HepG2 (cell line): ENCODE measurements at regions not wholly inside any gene's neighbourhood (a gene's known extent, or its start where the extent isn't known, plus 50 kb on each side); places are given as distances from the start of the nearest gene placed in this dataset.

Source experiments
- ATAC-seq: fragments of 200-7000 bp; cut with Tn5 transposase; 3 replicates; pipeline ENCODE4 v1.9.1; 2020; ENCODE audit warnings: mild to moderate bottlenecking, moderate library complexity
- BruUV-seq: library from RNA; stranded (reverse); fragments of 400-500 nt; replicated peaks from 2 replicates; lab custom pipeline; 2021; lab: Mats Ljungman, UMichigan
- CTCF ChIA-PET: fragments of 300-600 bp; formaldehyde crosslinking; extraction: SDS; loops from one replicate; lab custom pipeline; 2021; ENCODE audit warnings: low total read pairs, inconsistent platforms, low intra/inter-chr PET ratio; lab: Yijun Ruan, JAX
- POLR2A ChIA-PET: fragments of 350-600 bp; sonication (Branson Sonifier 250); formaldehyde crosslinking; loops from one replicate; lab custom pipeline; 2020; ENCODE audit warnings: antibody characterized with exemption, inconsistent platforms; lab: Yijun Ruan, JAX
- DNase-seq: peaks from one replicate; pipeline ENCODE4 v3.0.0-alpha.2; 2015; ENCODE audit warnings: low spot score
- FAIRE-seq: peaks from 3 replicates; lab custom pipeline; 2011; peaks lifted over from hg19 to GRCh38; lab: Jason Lieb, UNC
- H2AFZ ChIP-seq: one replicate; pipeline ENCODE4 v1.6.1; 2011; ENCODE audit warnings: low read length, inconsistent platforms
- H3K27ac ChIP-seq: fragments of 300-600 bp; 3 replicates; pipeline ENCODE4 v1.8.0; 2011; ENCODE audit warnings: mixed run types, mild to moderate bottlenecking, mixed read lengths, low read length, inconsistent platforms; ENCODE audit not compliant: insufficient read depth; ENCODE audit errors: extremely low read length
- H3K27me3 ChIP-seq, 2 experiments: fragments of 200-600 bp in 1 of 2; 2 replicates in 1 of 2; 3 replicates in 1 of 2; pipeline versions ENCODE4 v1.6.0 to v1.8.0; 2011; ENCODE audit warnings: low read length in 2 of 2, mild to moderate bottlenecking in 2 of 2, moderate library complexity in 2 of 2, inconsistent platforms in 1 of 2; ENCODE audit not compliant: insufficient read depth in 2 of 2, control insufficient read depth in 1 of 2
- H3K36me3 ChIP-seq, 2 experiments: fragments of 200-600 bp in 1 of 2; replicated peaks in 1 of 2; 2 replicates in 1 of 2; 3 replicates in 1 of 2; pipeline versions ENCODE4 v1.5.1 to v1.8.0; 2011; ENCODE audit warnings: low read length in 2 of 2, inconsistent platforms in 1 of 2; ENCODE audit not compliant: insufficient read depth in 2 of 2, control insufficient read depth in 1 of 2
- H3K4me1 ChIP-seq: 2 replicates; pipeline ENCODE4 v1.5.1; 2012; ENCODE audit warnings: low read length, inconsistent platforms; ENCODE audit not compliant: insufficient read depth
- H3K4me2 ChIP-seq: 2 replicates; pipeline ENCODE4 v1.6.0; 2011; ENCODE audit warnings: low read depth, low read length, inconsistent platforms
- H3K4me3 ChIP-seq, 3 experiments: fragments of 200-600 bp in 1 of 3; sonication (generic), shearing (Covaris generic) in 1 of 3; replicated peaks in 1 of 3; 2 replicates each; pipeline ENCODE4 v1.5.1; 2011 to 2016; ENCODE audit warnings: low read length in 3 of 3, inconsistent platforms in 2 of 3, low read depth in 2 of 3, mild to moderate bottlenecking in 2 of 3, control low read depth in 1 of 3, mixed read lengths in 1 of 3; ENCODE audit not compliant: insufficient read depth in 1 of 3
- H3K79me2 ChIP-seq: one replicate; pipeline ENCODE4 v1.6.1; 2011; ENCODE audit warnings: low read length, inconsistent platforms; ENCODE audit not compliant: insufficient read depth
- H3K9ac ChIP-seq: 2 replicates; pipeline ENCODE4 v1.6.0; 2011; ENCODE audit warnings: mild to moderate bottlenecking, low read depth, low read length, inconsistent platforms; ENCODE audit not compliant: insufficient read depth
- H3K9me3 ChIP-seq: 2 replicates; pipeline ENCODE4 v1.5.1; 2012; ENCODE audit warnings: mild to moderate bottlenecking, low read length
- H4K20me1 ChIP-seq: 2 replicates; pipeline ENCODE4 v1.6.0; 2011; ENCODE audit warnings: inconsistent platforms, mild to moderate bottlenecking, low read length, moderate library complexity; ENCODE audit not compliant: insufficient read depth
- CC2D1A ChIP-seq: sonication (generic); formaldehyde crosslinking; IDR thresholded peaks from 2 replicates; pipeline ENCODE4 v1.8.1; 2023; ENCODE audit warnings: mild to moderate bottlenecking, missing genetic modification reagents
- DPF2 ChIP-seq: sonication (generic); formaldehyde crosslinking; IDR thresholded peaks from 2 replicates; pipeline ENCODE4 v1.4.0; 2020; ENCODE audit warnings: mild to moderate bottlenecking, low read depth, missing genetic modification reagents, borderline replicate concordance
- LCORL ChIP-seq, 2 experiments: fragments of 450-650 bp in 1 of 2; sonication (generic) in 1 of 2; formaldehyde crosslinking in 1 of 2; IDR thresholded peaks; 2 replicates each; pipeline versions ENCODE4 v1.5.0 to v1.6.1; 2017 to 2020; ENCODE audit warnings: antibody characterized with exemption in 1 of 2, missing genetic modification reagents in 1 of 2
- MAFF ChIP-seq: IDR thresholded peaks from 2 replicates; pipeline ENCODE4 v1.6.1; 2011; ENCODE audit warnings: low read depth, low read length, improper control_type of control experiment
- MAFK ChIP-seq, 2 experiments: IDR thresholded peaks in 1 of 2; conservative IDR thresholded peaks in 1 of 2; 2 replicates each; pipeline ENCODE4 v1.6.1; 2011; ENCODE audit warnings: improper control_type of control experiment in 2 of 2, low read length in 2 of 2
- NFKB2 ChIP-seq: sonication (generic); formaldehyde crosslinking; IDR thresholded peaks from 2 replicates; pipeline ENCODE4 v1.4.0; 2020; ENCODE audit warnings: missing genetic modification reagents, borderline replicate concordance
- RORA ChIP-seq: sonication (generic); formaldehyde crosslinking; IDR thresholded peaks from 2 replicates; pipeline ENCODE4 v1.5.0; 2020; ENCODE audit warnings: mild to moderate bottlenecking, missing genetic modification reagents, moderate library complexity
- SMARCE1 ChIP-seq: fragments of 450-650 bp; IDR thresholded peaks from 2 replicates; pipeline ENCODE4 v1.6.1; 2017; ENCODE audit warnings: borderline replicate concordance
- TBX3 ChIP-seq: fragments of 450-650 bp; IDR thresholded peaks from 2 replicates; pipeline ENCODE4 v1.6.1; 2017; ENCODE audit warnings: antibody characterized with exemption, mild to moderate bottlenecking, inconsistent platforms, borderline replicate concordance
- ZNF780A ChIP-seq: sonication (generic); formaldehyde crosslinking; IDR thresholded peaks from 2 replicates; pipeline ENCODE4 v1.8.0; 2022; ENCODE audit warnings: mild to moderate bottlenecking, missing genetic modification reagents, moderate library complexity
- ZSCAN29 ChIP-seq: sonication (generic); formaldehyde crosslinking; conservative IDR thresholded peaks from 2 replicates; pipeline ENCODE4 v1.4.0; 2020; ENCODE audit warnings: mild to moderate bottlenecking, missing genetic modification reagents
- WGBS: methylation state at CpG from one replicate; pipeline ENCODE4 v1.1.6; 2017; ENCODE audit warnings: low lambda C conversion rate; 5-methylcytosine and 5-hydroxymethylcytosine counted together
- in situ Hi-C: cut with HindIII; loops from 2 replicates; pipeline ENCODE4 v1.10.0; 2017; ENCODE audit warnings: low pct_unique_long_range_greater_than_20kb; ENCODE audit not compliant: extremely low pct_ligation_motif_present
- intact Hi-C: fragments of 100-400 bp; cut with micrococcal nuclease; formaldehyde crosslinking; loops from one replicate; pipeline ENCODE4 v1.10.0; 2022; ENCODE audit not compliant: unreplicated experiment

- no TSS peak for BruUV-seq
- FAIRE-seq = no peak
- intact Hi-C loops = no loop called here
Measured at GRCh38 chr3:145971186-145971585, 189.8 kb downstream of the PLOD2 start.

DNA sequence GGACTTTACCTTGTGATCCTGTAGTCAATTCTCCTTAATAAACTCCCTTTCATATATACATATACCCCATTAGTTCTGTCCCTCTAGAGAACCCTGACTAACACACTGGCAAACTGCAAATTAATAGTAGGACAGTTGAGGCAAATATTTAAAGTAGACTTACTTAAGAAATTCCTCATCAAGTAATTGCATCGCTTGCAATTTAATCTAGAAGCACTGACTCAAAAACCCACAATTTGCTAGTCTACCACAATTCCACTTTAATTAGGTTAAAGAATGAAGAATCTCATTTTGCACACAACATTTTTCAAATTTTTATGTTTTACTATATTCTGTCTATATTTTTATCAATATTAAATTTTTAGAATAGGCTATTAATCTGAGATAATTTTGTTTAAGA, 188.1 kb downstream of the PLOD2 start:
- H3K36me3 ChIP-seq = no peaks in the 10 kb centered on the region
- no peaks in the 10 kb centered on the region for H4K20me1 ChIP-seq
- no peak overlapping the region for H3K27ac ChIP-seq
- H3K4me1 ChIP-seq = no peaks in the 10 kb centered on the region
- no peaks in the 10 kb centered on the region for H3K9me3 ChIP-seq
- H3K27me3 ChIP-seq = no peaks in the 10 kb centered on the region
- H3K79me2 ChIP-seq = no peaks in the 10 kb centered on the region
- H3K4me3 ChIP-seq = no peak overlapping the region
- no peak overlapping the region for H3K4me2 ChIP-seq
- CTCF ChIA-PET = no interaction called here
- POLR2A ChIA-PET = no interaction called here
- TF ChIP-seq DPF2 (CRISPR knock-in tag) (no peak), CC2D1A (CRISPR knock-in tag) (no peak), SMARCE1 (no peak), MAFF (peak; percentile 52; the same call in 1 of the 2 replicates), LCORL (IDR thresholded peaks at IDR 0.05) (no peak), LCORL (CRISPR knock-in tag; IDR thresholded peaks at IDR 0.05) (no peak), ZNF780A (CRISPR knock-in tag) (no peak), MAFK (conservative IDR thresholded peaks at IDR 0.05 in 1 of 2, IDR thresholded peaks at IDR 0.05 in 1 of 2; ENCODE audit: low read length in 2 of 2) (peak in 1 of 2 experiments; percentile 69; a peak in 3 of 4 replicates), ZSCAN29 (CRISPR knock-in tag) (no peak)
- no peak overlapping the region for H3K9ac ChIP-seq
- no TSS peak for BruUV-seq
- in situ Hi-C loops (no loop called here), intact Hi-C loops (no loop called here)
- 0% methylated on average over 1 of the region's 1 CpG for WGBS
- FAIRE-seq = no peak
- DNase-seq = no peak
- H2AFZ ChIP-seq = no peak overlapping the region
- ATAC-seq = no peak

More at GRCh38 chr3:145971186-145971585, 189.8 kb downstream of the PLOD2 start:
- no peak overlapping the region for H3K27ac ChIP-seq
- no peak overlapping the region for H3K9ac ChIP-seq
- H3K9me3 ChIP-seq = no peaks in the 10 kb centered on the region
- no peaks in the 10 kb centered on the region for H3K79me2 ChIP-seq
- no peaks in the 10 kb centered on the region; the same call in 1 of the 2 replicates for H3K4me1 ChIP-seq
- POLR2A ChIA-PET = no interaction called here
- DNase-seq (no peak), ATAC-seq (no peak)
- no peak overlapping the region for H3K4me3 ChIP-seq
- no peaks in the 10 kb centered on the region for H3K36me3 ChIP-seq
- in situ Hi-C loops = no loop called here
- no peak overlapping the region for H3K4me2 ChIP-seq
- CTCF ChIA-PET = no interaction called here
- H3K27me3 ChIP-seq = no peaks in the 10 kb centered on the region
- no peaks in the 10 kb centered on the region for H4K20me1 ChIP-seq
- H2AFZ ChIP-seq = no peak overlapping the region
- TF ChIP-seq RORA = no peak
- TF ChIP-seq NFKB2 (CRISPR knock-in tag) = no peak
- no peak for TF ChIP-seq TBX3
